ENCODE measurements at regions not wholly inside any gene's neighbourhood (a gene's known extent, or its start where the extent isn't known, plus 50 kb on each side); places are given as distances from the start of the nearest gene placed in this dataset.

- Mint-ChIP-seq H3K4me1 (ENCODE audit: unreplicated experiment) (no peaks in the 10 kb centered on the region), H3K4me3 (ENCODE audit: unreplicated experiment) (no peak overlapping the region), H3K9me3 (ENCODE audit: unreplicated experiment) (no peaks in the 10 kb centered on the region), H3K36me3 (ENCODE audit: low read depth, unreplicated experiment) (no peaks in the 10 kb centered on the region), H3K27me3 (ENCODE audit: unreplicated experiment) (no peaks in the 10 kb centered on the region), H3K27ac (ENCODE audit: unreplicated experiment) (no peak overlapping the region)
- DNase-seq (ENCODE audit: low spot score) = no peak
- no peak for TF ChIP-seq CTCF (IDR thresholded peaks at IDR 0.05; ENCODE audit: unreplicated experiment)
Measured at GRCh38 chr4:114076899-114077570, 97.6 kb upstream of the ARSJ start.

GRCh38 chr4:114077610-114078009 is 98.2 kb upstream of the ARSJ start:
- TF ChIP-seq CTCF (IDR thresholded peaks at IDR 0.05; ENCODE audit: unreplicated experiment) = no peak
- Mint-ChIP-seq H3K4me1 (ENCODE audit: unreplicated experiment) (no peaks in the 10 kb centered on the region), H3K9me3 (ENCODE audit: unreplicated experiment) (no peaks in the 10 kb centered on the region)

GRCh38 chr4:114078636-114079035 is 99.2 kb upstream of the ARSJ start:
- Mint-ChIP-seq H3K27me3 (ENCODE audit: unreplicated experiment) (no peaks in the 10 kb centered on the region), H3K36me3 (ENCODE audit: low read depth, unreplicated experiment) (no peaks in the 10 kb centered on the region), H3K9me3 (ENCODE audit: unreplicated experiment) (no peaks in the 10 kb centered on the region), H3K4me1 (ENCODE audit: unreplicated experiment) (no peaks in the 10 kb centered on the region), H3K4me3 (ENCODE audit: unreplicated experiment) (no peak overlapping the region), H3K27ac (ENCODE audit: unreplicated experiment) (no peak overlapping the region)
- DNase-seq (ENCODE audit: low spot score) = no peak
- no peak for TF ChIP-seq CTCF (IDR thresholded peaks at IDR 0.05; ENCODE audit: unreplicated experiment)

More at GRCh38 chr4:114077610-114078009, 98.2 kb upstream of the ARSJ start:
- Mint-ChIP-seq H3K4me3 (ENCODE audit: unreplicated experiment) (no peak overlapping the region), H3K27me3 (ENCODE audit: unreplicated experiment) (no peaks in the 10 kb centered on the region), H3K27ac (ENCODE audit: unreplicated experiment) (no peak overlapping the region), H3K36me3 (ENCODE audit: low read depth, unreplicated experiment) (no peaks in the 10 kb centered on the region)
- no peak for DNase-seq (ENCODE audit: low spot score)

GRCh38 chr4:114081783-114082182 is 102.3 kb upstream of the ARSJ start:
- no peak for DNase-seq (ENCODE audit: low spot score)
- H3K4me1 Mint-ChIP-seq (ENCODE audit: unreplicated experiment) = no peaks in the 10 kb centered on the region
- no peaks in the 10 kb centered on the region for H3K9me3 Mint-ChIP-seq (ENCODE audit: unreplicated experiment)
- H3K36me3 Mint-ChIP-seq (ENCODE audit: low read depth, unreplicated experiment) = no peaks in the 10 kb centered on the region
- TF ChIP-seq CTCF (IDR thresholded peaks at IDR 0.05; ENCODE audit: unreplicated experiment) = no peak
- H3K4me3 Mint-ChIP-seq (ENCODE audit: unreplicated experiment) = no peak overlapping the region
- no peak overlapping the region for H3K27ac Mint-ChIP-seq (ENCODE audit: unreplicated experiment)
- H3K27me3 Mint-ChIP-seq (ENCODE audit: unreplicated experiment) = no peaks in the 10 kb centered on the region

GRCh38 chr4:114082348-114082747 is 102.9 kb upstream of the ARSJ start:
- DNase-seq (ENCODE audit: low spot score) = no peak
- Mint-ChIP-seq H3K27ac (ENCODE audit: unreplicated experiment) (no peak overlapping the region), H3K27me3 (ENCODE audit: unreplicated experiment) (no peaks in the 10 kb centered on the region), H3K36me3 (ENCODE audit: low read depth, unreplicated experiment) (no peaks in the 10 kb centered on the region), H3K4me3 (ENCODE audit: unreplicated experiment) (no peak overlapping the region), H3K9me3 (ENCODE audit: unreplicated experiment) (no peaks in the 10 kb centered on the region), H3K4me1 (ENCODE audit: unreplicated experiment) (no peaks in the 10 kb centered on the region)
- TF ChIP-seq CTCF (IDR thresholded peaks at IDR 0.05; ENCODE audit: unreplicated experiment) = no peak
